Body of pancreas (tissue), 4 donors: ENCODE measurements at regions not wholly inside any gene's neighbourhood (a gene's known extent, or its start where the extent isn't known, plus 50 kb on each side); places are given as distances from the start of the nearest gene placed in this dataset.
"Not testable (repeated sequence)": the region's sequence is repeated elsewhere in the genome, so short reads cannot be mapped to it uniquely, and the experiment has no call there.

ENCODE experiments used
- ATAC-seq: fragments of 150-250 bp; one replicate; pipeline ENCODE4 v1.9.1; 2016
- DNase-seq, 4 donors: peaks; one replicate each; pipeline ENCODE4 v3.0.0-alpha.2; 2019
- H3K27ac ChIP-seq, 4 donors: fragments of 200-600 bp; sonication (generic); 1 replicate in 3 of 4; 2 replicates in 1 of 4; pipeline versions ENCODE4 v1.5.1 to v1.6.1; 2016 to 2019; ENCODE audit warnings: mild to moderate bottlenecking in 1 of 4, mixed read lengths in 1 of 4, moderate library complexity in 1 of 4
- H3K27me3 ChIP-seq, 2 donors: fragments of 200-600 bp; sonication (generic); one replicate each; pipeline ENCODE4 v1.6.0; 2016; ENCODE audit warnings: mild to moderate bottlenecking in 1 of 2
- H3K36me3 ChIP-seq, 2 donors: fragments of 200-600 bp; sonication (generic); replicated peaks in 1 of 2; 2 replicates each; pipeline ENCODE4 v1.5.1; 2016; ENCODE audit warnings: low read depth in 2 of 2; ENCODE audit not compliant: insufficient read depth in 1 of 2
- H3K4me1 ChIP-seq: fragments of 200-600 bp; sonication (generic); one replicate; pipeline ENCODE4 v1.6.0; 2016
- H3K4me3 ChIP-seq, 2 donors: fragments of 200-600 bp; sonication (generic); 1 replicate in 1 of 2; 2 replicates in 1 of 2; pipeline ENCODE4 v1.5.1; 2016 to 2019
- H3K9me3 ChIP-seq, 3 donors: fragments of 200-600 bp; sonication (generic); 1 replicate in 2 of 3; 2 replicates in 1 of 3; pipeline ENCODE4 v1.5.1; 2016
- CTCF ChIP-seq, 7 experiments: fragments of 450-650 bp in 4 of 7; fragments of 200-600 bp in 3 of 7; sonication (generic) in 3 of 7; IDR thresholded peaks; one replicate each; pipeline ENCODE4 v1.5.1; 2016 to 2019; ENCODE audit warnings: antibody characterized with exemption in 7 of 7
- POLR2A ChIP-seq, 3 donors: fragments of 450-650 bp; IDR thresholded peaks; one replicate each; pipeline ENCODE4 v1.6.1; 2016; ENCODE audit warnings: antibody characterized with exemption in 3 of 3, mild to moderate bottlenecking in 2 of 3
- WGBS, 2 donors: methylation state at CpG; one replicate each; pipeline ENCODE4 v1.1.5; 2017; 5-methylcytosine and 5-hydroxymethylcytosine counted together
- intact Hi-C: fragments of 100-400 bp; cut with DNase I; formaldehyde crosslinking; loops from one replicate; pipeline ENCODE4 v1.15.1; 2023

GRCh38 chr7:156509216-156509615, 131.4 kb upstream of the RNF32 start:
- DNase-seq (no peak), ATAC-seq (no peak)
- no peak for TF ChIP-seq CTCF (IDR thresholded peaks at IDR 0.05)
- no peak for TF ChIP-seq POLR2A (IDR thresholded peaks at IDR 0.05)
- intact Hi-C loops = no loop called here
- Histone ChIP-seq H3K27ac (no peak overlapping the region), H3K27me3 (no peaks in the 10 kb centered on the region), H3K4me1 (no peaks in the 10 kb centered on the region), H3K9me3 (peaks cover 0 to 4% (median 0%) of the 10 kb centered on the region in 3 donors), H3K4me3 (no peak overlapping the region), H3K36me3 (no peaks in the 10 kb centered on the region)
- 79 to 89% methylated on average over 3 of the region's 3 CpGs for WGBS, 2 donors

GRCh38 chr7:156505876-156506275, 134.7 kb upstream of the RNF32 start:
- no peaks in the 10 kb centered on the region for H3K9me3 ChIP-seq
- no peaks in the 10 kb centered on the region for H3K27me3 ChIP-seq
- no peaks in the 10 kb centered on the region for H3K36me3 ChIP-seq
- WGBS, 2 donors = 80 to 81% methylated on average over 10 of the region's 10 CpGs
- H3K4me3 ChIP-seq = no peak overlapping the region
- intact Hi-C loops = no loop called here
- H3K4me1 ChIP-seq = no peaks in the 10 kb centered on the region
- no peak for ATAC-seq
- no peak for TF ChIP-seq POLR2A (IDR thresholded peaks at IDR 0.05)
- no peak for TF ChIP-seq CTCF (IDR thresholded peaks at IDR 0.05)
- H3K27ac ChIP-seq = no peak overlapping the region
- no peak for DNase-seq

- Histone ChIP-seq H3K4me1 (no peaks in the 10 kb centered on the region), H3K27me3 (no peaks in the 10 kb centered on the region), H3K36me3 (no peaks in the 10 kb centered on the region), H3K4me3 (no peak overlapping the region), H3K9me3 (no peaks in the 10 kb centered on the region), H3K27ac (no peak overlapping the region)
- WGBS, 2 donors = 86 to 94% methylated on average over 26 of the region's 27 CpGs
- ATAC-seq (no peak), DNase-seq (no peak)
- TF ChIP-seq CTCF (IDR thresholded peaks at IDR 0.05) (no peak), POLR2A (IDR thresholded peaks at IDR 0.05) (no peak)
- intact Hi-C loops = no loop called here
Observed at GRCh38 chr7:156504687-156505545, 135.7 kb upstream of the RNF32 start.

GRCh38 chr7:156504006-156504405, 136.6 kb upstream of the RNF32 start:
- no peaks in the 10 kb centered on the region for H3K36me3 ChIP-seq
- no peaks in the 10 kb centered on the region for H3K9me3 ChIP-seq
- TF ChIP-seq POLR2A (IDR thresholded peaks at IDR 0.05) (no peak), CTCF (IDR thresholded peaks at IDR 0.05) (no peak)
- no peak overlapping the region for H3K4me3 ChIP-seq
- 91% methylated on average over 17 of the region's 17 CpGs for WGBS, 2 donors
- H3K27me3 ChIP-seq = no peaks in the 10 kb centered on the region
- no peak overlapping the region for H3K27ac ChIP-seq
- no peaks in the 10 kb centered on the region for H3K4me1 ChIP-seq
- ATAC-seq (no peak), DNase-seq (no peak)
- intact Hi-C loops = no loop called here

- no peak overlapping the region for H3K27ac ChIP-seq
- intact Hi-C loops = no loop called here
- H3K4me1 ChIP-seq = no peaks in the 10 kb centered on the region
- no peak overlapping the region for H3K4me3 ChIP-seq
- DNase-seq (no peak), ATAC-seq (no peak)
- 37 to 56% methylated on average over 7 of the region's 7 CpGs for WGBS, 2 donors
- H3K36me3 ChIP-seq = no peaks in the 10 kb centered on the region
- H3K27me3 ChIP-seq = no peaks in the 10 kb centered on the region
- no peaks in the 10 kb centered on the region for H3K9me3 ChIP-seq
- no peak for TF ChIP-seq POLR2A (IDR thresholded peaks at IDR 0.05)
- no peak for TF ChIP-seq CTCF (IDR thresholded peaks at IDR 0.05)
Observed at GRCh38 chr7:156503196-156503595, 137.4 kb upstream of the RNF32 start.

GRCh38 chr7:156501815-156502214, 138.8 kb upstream of the RNF32 start:
- intact Hi-C loops, H3K9me3 ChIP-seq, H3K27me3 ChIP-seq, H3K4me1 ChIP-seq, ATAC-seq, H3K36me3 ChIP-seq, DNase-seq, H3K4me3 ChIP-seq, H3K27ac ChIP-seq: not testable (repeated sequence)
- WGBS, 2 donors = 83 to 96% methylated on average over 1 of the region's 1 CpG
